ENCODE measurements at regions not wholly inside any gene's neighbourhood (a gene's known extent, or its start where the extent isn't known, plus 50 kb on each side); places are given as distances from the start of the nearest gene placed in this dataset.
"Not testable (repeated sequence)": the region's sequence is repeated elsewhere in the genome, so short reads cannot be mapped to it uniquely, and the experiment has no call there.

DNA sequence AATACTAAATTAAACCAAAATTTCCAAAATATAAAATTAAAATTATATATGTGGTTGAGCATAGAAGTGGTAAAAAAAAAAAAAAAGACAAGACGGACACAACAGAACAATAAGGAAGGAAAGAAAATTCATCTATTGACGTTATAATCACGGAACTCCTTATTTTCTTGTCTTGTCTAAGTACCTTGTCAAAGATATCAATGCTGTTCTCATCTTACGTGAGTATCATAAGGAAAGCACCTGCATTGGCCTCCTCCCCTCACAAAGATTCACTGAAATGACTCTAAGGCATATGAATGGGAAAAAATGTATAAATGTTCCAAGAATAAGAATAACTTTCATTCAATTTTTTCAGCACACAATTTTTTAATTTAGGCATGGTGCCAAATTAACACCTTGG is 135.4 kb downstream of the PPP1R3A start:
- DNase-seq (ENCODE audit: low read depth) = no peak

DNA sequence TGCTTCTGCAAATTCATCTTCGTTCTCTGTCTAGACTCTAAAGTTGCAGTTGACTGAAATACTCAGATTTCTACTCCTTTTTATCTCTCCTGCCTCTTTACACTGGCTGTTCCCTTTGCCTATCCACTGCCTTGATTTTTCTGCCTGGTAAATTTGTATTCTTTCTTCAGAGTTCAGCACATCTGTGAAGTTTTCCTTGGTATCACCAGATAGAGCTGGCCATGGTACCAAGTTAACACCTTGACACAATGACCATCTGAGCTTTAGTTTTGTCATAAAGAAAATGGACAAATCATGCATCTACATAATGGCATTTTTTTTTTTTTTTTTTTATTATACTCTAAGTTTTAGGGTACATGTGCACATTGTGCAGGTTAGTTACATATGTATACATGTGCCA is 143.0 kb downstream of the PPP1R3A start:
- DNase-seq (ENCODE audit: low read depth) = no peak

- no peak for DNase-seq (ENCODE audit: low read depth)
Measured at GRCh38 chr7:113775401-113775800, 143.4 kb downstream of the PPP1R3A start.

- no peak for DNase-seq (ENCODE audit: low read depth)
Measured at GRCh38 chr7:113774182-113774807, 144.5 kb downstream of the PPP1R3A start.

- DNase-seq (ENCODE audit: low read depth) = no peak
Measured at GRCh38 chr7:113770146-113770738, 148.6 kb downstream of the PPP1R3A start.

GRCh38 chr7:113768387-113768786 is 150.4 kb downstream of the PPP1R3A start:
- no peak for DNase-seq (ENCODE audit: low read depth)

DNA sequence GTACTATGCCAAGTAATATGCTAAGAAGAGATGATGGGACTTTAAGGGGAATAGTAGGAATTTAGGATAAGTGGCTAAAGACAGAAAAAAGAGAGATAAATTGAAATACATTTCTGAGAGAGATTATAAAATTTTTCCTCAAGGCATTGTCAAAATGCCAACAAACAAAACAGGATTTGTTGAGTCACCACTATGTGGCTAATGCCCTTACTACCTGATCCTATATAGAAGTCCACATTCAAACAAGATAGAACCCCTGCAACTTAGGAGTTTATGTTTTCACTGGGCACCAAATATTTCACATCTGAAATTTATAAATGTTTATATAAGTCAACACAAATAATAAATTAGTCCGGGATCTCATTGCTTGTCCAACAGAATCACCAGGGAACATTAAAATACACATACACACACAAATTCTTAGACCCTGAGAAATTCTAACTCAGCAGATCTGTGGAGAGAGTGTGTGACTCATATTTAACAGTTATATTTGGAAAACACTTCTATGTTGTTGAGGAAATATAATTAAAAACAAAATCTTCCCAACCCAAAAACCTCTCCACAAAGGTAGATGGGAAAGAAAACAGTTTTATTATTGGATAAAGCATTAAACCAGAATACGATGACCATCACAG is 154.3 kb downstream of the PPP1R3A start:
- no peak for DNase-seq (ENCODE audit: low read depth)

DNA sequence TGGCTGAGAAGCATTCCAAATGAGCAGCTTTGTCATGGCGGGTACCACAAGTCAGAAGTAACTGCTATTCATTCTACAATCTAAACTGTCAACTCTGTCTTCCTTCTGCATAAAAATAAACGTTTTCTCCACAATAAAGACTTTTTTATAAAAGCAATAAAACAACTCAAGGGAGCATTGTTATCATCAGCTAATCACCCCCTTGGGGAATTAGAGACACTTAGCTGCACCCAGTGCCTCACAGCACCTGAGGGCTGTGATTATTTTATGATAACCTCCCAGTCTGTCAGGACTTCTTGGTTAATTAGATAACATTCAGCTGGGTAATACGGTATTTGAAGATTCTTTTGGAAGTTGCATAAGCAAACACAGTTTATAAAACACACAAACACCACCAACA is 155.6 kb downstream of the PPP1R3A start:
- DNase-seq (ENCODE audit: low read depth) = no peak

DNA sequence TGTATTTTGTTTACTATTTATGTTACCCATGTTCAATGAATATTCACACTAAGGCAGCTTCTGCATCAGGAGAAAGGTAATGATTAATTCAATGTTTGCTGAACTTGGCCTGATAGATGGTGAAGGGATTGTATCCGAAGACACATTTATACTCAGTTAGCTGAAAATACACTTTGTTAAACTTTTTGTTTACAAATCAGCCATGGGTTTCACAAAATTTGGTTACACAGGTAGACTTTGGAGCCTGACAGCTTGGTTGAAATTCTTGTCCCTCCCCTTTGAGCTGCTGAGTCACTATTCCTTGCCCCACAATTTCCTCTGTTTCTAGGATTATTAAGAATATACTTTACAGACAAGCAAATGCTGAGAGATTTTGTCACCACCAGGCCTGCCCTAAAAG is 162.6 kb downstream of the PPP1R3A start:
- no peak for DNase-seq (ENCODE audit: low read depth)

DNA sequence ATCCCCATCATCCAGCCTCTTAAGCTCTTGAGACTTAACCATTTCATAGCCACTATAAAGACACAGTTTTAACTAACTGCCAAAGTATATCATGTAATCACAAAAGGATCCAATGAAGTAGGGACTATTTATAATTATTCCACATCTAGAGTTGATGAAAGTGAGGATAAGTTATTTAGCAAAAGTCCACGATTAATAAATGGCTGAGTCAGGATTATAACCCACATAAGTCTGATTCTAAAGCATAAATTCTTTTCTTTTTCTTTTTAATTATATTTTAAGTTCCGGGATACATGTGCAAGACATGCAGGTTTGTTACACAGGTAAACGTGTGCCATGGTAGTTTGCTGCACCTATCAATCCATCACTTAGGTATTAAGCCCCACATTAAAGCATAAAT is 166.1 kb downstream of the PPP1R3A start:
- DNase-seq (ENCODE audit: low read depth) = no peak

DNA sequence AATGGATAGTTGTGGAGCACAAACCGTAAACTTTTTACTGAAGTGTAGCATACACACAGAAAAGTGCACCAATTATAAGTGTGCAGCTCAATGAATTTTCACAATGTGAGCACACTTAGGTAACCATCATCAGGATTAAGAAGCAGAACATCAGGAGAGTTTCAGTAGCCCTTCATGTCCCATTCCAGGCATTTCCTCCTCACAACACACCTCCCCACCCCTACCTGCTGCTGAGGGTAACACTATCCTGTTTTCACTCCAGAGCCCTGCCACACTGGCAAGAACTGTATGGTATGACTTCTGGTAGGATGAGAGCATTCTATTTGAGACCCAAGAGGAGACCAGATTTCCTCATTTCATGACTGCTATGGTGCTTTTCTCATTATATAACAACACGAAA is 166.5 kb downstream of the PPP1R3A start:
- DNase-seq (ENCODE audit: low read depth) = no peak

DNA sequence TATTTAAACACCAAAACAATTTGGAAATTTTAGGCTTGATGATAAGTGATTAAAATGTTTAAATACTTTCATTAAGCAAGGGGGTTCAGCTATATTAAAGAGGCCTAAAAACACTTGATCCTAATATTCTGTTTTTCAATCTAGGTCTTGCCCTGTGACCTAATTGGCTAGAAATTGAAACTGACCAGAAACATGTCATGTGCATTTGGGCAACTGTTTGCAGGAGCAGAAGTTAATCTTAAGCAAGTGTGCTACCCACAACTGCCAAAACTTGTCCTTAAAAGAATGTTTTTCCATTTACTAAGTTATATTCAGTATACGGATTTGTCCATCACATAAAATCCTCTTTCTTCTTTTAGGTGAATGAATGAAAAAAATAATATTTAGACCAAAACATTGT is 167.3 kb downstream of the PPP1R3A start:
- no peak for DNase-seq (ENCODE audit: low read depth)

DNA sequence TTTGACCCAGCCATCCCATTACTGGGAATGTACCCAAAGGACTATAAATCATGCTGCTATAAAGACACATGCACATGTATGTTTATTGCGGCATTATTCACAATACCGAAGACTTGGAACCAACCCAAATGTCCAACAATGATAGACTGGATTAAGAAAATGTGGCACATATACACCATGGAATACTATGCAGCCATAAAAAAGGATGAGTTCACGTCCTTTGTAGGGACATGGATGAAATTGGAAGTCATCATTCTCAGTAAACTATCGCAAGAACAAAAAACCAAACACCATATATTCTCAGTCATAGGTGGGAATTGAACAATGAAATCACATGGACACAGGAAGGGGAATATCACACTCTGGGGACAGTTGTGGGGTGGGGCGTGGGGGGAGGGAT is 170.4 kb downstream of the PPP1R3A start:
- DNase-seq (ENCODE audit: low read depth) = not testable (repeated sequence)

- not testable (repeated sequence) for DNase-seq (ENCODE audit: low read depth)
Measured at GRCh38 chr7:113742946-113743431, 175.8 kb downstream of the PPP1R3A start.

- no peak for DNase-seq (ENCODE audit: low read depth)
Measured at GRCh38 chr7:113742377-113742776, 176.4 kb downstream of the PPP1R3A start.

DNA sequence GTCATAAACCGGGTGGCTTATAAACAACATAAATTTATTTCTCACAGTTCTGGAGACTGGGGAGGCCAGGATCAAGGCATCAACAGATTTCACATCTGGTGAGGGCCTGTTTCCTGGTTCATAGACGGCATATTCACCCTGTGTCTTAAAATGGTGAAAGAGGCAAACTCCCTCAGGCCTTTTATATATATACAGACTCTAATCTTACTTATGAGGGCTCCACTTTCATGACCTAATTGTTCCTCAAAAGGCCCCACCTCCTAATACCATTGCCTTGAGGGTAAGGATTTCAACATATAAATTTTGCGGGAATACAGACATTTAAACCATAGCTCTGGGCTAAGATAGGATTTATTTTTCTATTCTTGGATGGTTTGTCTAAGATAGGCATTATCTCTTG is 187.2 kb downstream of the PPP1R3A start:
- no peak for DNase-seq (ENCODE audit: low read depth)

DNA sequence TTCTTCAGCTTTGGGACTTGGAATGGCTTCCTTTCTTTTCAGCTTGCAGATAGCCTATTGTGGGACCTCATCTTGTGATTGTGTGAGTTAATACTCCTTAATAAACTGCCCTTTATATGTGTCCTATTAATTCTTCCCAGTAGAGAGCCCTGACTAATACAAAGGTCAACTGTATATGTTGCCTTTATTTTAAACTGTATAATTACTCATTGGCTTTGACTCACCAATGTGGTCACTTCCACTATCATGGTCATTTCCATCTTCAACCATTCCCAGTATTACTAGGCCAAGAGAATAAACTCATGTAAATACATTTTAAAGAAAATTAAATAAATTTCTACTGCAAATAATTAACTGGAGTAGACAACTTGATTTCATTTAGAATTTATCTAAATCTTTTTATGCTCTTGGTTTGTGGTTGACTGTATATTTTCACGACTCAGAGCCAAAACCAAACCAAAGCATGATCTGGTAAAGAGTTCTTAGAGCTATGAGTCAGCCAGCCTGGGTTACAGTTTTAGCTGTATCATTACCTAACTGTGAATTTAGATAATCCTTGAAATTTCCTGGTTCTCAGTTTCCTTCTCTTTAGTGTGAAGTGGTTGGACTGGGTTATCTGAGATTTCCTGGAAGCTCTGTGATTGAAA is 188.4 kb downstream of the PPP1R3A start:
- DNase-seq (ENCODE audit: low read depth) = no peak

DNA sequence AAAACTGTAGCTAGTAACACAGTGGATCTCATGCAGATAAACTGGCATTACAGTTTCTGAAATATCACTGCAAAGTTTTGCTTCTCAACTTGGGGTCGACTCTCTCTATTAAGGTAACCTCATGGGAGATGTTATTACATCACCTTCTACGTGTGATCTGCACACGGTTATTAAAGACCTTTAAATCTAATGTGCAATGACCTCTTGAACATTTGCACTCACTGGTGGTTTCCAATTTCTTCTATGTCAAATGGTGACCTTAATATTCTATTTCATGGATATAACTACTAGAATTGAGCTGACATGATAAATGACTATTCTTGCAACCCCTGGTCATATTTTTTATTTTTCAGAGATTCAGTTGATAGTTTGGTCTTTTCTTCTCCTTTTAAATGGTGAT is 191.3 kb downstream of the PPP1R3A start:
- no peak for DNase-seq (ENCODE audit: low read depth)

DNA sequence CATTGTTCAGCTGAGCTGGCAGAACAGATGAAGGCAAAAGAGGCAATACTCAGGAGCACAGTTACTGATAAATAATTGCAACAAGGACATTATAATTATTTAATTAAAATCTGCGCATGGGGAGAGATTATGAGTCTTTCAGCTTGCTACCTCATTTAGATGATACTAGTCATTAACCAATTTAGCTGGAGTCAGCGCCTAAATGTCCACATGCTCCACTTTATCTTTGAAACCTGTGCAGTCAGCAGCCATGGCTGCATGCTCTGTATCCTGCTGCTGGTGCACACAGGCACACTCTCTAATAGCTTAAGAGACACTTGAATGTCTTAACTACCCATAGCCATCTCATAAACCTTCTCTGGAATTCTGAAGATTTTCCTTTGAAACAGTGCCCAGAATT is 196.8 kb downstream of the PPP1R3A start:
- DNase-seq (ENCODE audit: low read depth) = no peak

DNA sequence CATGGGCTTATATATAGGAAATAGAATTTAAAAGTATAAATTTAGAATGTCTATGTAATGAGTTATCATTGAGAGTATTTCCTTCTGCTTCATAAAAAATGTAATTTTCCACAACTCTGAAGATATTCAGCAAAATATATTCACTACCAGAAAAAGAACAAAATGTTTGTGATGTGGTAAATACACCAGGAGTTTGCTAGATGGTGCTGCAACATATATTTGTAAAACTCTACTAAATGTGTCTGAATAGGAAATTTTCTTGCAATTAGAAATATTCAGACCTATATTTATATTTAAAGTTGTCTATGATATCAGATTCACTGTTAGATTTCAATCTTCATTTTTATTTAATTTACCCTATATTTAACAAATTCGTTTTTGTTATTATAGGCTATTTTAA is 201.1 kb downstream of the PPP1R3A start:
- DNase-seq (ENCODE audit: low read depth) = no peak

- no peak for DNase-seq (ENCODE audit: low read depth)
Measured at GRCh38 chr7:113715981-113716856, 202.6 kb downstream of the PPP1R3A start.

- no peak for DNase-seq (ENCODE audit: low read depth)
Measured at GRCh38 chr7:113715262-113715661, 203.5 kb downstream of the PPP1R3A start.

Measured in activated T-cell treated with anti-CD3 and anti-CD28 coated beads for 24 hours (primary cell).